GM11168 (cell line): ENCODE measurements at regions not wholly inside any gene's neighbourhood (a gene's known extent, or its start where the extent isn't known, plus 50 kb on each side); places are given as distances from the start of the nearest gene placed in this dataset.

Source experiments
- in situ Hi-C: fragments of 300-500 bp; cut with MboI; formaldehyde crosslinking; loops from one replicate; pipeline ENCODE4 v1.12.0; 2022; ENCODE audit warnings: low sequenced_read_pairs; ENCODE audit not compliant: unreplicated experiment

DNA sequence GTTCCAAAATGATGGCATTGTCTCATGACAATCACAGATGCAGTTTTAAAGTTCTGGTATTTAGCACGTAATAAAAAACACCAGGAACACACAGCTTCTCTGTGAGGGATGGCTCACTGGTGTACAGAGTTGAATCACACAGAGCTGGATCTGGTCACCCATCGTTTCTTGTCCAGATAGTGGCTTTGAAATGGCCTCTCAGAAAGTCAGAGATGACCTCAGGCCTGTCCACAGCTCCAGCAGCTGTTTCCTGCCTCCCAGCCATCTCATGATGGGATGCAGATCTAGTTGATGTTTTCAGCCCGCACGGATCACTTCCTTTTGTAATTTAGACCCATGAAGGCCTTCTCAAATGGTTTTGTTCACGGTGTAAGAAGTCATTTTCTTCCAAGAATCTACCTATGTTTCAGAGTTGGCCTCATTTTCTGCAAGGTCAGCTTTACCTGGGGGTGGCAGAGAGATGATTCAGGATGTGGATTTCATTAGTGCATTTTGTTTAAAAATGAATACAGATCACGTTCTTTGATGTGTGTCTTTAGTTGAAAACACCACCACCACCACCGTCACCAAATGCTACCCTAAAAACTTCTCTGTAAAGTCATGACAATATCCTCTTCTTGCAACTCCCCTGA is 166.2 kb downstream of the SNX10 start:
- in situ Hi-C loops: no loop called here

DNA sequence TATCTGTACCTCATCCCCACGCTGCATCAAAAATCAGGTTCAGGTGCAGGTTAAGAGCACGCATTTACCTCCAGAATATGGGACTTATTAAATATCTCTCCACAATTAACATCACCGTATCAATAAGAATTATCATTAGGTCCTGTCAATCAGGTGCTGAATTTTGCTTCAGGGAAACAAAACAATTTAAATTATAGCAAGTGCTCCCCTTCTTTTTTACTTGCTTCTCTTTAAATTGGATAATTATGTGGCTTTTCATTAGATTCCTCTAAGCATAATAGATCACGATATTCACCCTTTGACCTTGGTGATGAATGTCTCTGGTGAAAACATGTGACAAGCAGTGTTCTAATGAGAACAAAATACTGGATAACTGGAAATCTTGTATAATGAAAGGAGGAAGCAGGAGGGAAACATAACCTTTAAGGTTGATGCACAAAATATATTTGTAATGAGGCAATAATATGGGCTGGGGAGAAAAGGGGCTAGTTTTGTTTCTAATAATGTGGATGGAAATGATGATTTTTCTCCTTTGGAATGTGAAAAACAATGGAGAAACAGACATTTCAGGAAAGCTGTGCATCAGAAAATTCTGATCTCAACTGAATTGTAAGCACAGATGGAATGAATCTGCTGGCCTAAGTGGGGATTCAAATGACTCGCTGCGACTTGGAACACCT is 166.9 kb downstream of the SNX10 start:
- in situ Hi-C loops: no loop called here

DNA sequence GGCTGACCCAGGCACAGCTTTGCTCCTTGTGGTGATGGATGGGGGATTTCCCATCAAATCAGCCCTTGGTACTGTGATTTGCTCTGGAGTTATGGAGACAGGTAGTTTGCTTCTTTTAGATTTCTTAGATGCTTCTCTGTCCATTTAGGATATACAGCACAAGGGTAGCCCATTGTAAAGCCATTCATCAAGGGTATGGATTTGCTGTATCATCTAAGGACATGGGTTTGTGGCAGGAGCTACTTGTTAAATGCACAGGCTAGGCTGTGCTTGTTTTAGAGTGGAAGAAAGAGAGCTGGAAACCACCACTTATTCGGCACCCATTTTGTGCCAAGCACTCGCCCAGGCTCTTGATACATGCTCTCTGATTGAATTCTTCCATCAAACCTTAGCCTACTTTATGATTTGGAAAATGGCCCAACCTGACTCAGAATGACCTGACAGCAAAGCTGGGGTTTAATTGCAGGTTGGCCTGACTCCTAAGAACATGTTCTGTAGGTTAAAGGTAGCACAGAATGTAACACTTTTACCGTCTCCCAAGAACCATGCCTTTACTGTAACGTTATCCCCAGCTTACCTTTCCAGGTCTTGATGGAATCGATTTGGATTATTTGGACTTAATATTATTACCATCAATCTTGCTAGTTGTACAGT is 168.0 kb downstream of the SNX10 start:
- in situ Hi-C loops: no loop called here

DNA sequence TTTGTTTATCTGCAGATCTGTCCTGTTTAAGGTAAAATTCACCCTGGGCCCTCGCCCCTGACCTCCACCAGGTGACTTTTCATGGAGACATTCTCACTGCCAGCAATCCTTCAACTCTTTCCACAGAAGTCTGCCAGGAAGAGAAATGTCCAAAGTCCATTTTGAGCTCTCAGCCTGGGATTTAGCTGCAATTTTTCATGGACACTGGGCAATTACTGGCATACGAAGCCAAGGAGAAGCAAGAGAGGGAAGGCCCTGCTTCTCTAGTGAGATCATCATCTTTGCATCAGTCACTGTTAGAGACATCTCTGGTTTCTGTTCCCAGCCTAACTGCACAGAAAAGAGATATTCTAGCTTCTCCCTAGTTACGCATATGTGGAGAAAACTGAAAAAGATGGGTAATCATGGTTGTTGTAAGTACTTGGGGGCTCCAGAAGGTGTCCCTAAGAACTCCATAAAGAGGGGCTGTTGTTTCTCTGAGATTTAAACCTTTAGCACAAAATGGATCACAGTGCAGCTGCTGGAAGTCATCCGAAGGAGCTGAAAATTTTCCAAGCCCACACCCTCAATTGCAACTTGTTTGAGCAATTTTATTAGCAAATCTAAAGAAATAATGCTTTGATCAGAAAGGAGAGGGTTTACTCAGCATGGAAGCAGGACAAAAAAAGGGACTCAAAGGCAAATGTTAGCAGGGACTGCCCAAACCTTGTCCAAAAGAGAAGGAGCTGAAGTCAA is 168.9 kb downstream of the SNX10 start:
- in situ Hi-C loops: no loop called here

DNA sequence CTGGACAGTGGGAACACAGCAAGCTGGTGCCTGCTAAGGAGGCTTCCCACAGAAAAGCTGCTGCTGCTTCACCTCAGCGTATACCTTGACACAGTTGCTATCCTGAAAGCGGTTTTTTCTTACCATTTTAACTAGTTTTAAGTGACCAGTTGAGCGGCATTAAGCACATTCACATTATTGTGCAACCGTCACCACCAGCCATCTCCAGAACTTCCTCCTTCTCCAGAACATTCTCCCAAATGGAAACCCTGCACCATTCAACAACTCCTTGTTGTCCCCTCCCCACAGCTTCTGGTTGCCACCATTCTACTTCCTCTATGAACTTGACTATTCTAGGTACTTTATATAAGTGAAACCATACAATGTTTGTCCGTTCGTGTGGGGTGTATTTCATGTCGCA is 169.9 kb downstream of the SNX10 start:
- in situ Hi-C loops: no loop called here

DNA sequence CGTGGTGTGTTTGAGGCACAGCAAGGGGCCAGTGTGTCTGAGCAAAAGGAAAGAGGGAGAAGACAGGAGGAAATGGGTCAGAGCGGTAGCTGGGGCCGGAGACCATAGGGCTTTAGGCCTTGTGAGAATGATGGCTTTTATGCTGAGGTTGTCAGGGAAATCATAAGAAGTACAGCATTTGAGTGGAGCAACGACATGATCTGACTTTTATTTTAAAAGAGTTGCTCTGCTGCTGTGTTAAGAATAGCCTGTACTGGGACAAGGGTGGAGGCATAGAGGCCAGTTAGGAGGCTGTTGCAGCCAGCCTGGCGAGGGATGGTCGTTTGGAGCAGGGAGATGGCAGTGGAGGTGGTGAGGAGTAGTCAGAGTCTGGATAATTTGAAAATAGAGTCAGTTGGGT is 174.3 kb downstream of the SNX10 start:
- in situ Hi-C loops: no loop called here

DNA sequence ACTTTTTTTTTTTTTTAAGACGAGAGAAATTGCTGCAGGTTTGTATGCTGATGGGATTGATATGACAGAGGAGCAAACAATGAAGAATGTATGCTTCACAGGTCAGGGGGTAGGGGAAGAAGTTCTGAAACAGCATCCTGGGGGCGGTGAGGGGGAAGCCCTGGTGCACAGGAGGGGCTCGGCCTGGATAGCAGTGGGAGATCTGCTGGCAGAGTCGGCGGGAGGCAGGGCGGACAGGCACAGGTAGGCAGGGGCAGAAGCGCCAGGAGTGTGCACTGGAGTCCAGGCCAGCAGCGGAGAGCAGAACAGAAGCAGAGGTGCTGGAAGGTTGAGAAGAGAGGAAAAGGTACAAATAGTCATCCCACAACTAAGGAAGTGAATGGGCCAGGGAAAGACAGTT is 175.4 kb downstream of the SNX10 start:
- in situ Hi-C loops: no loop called here

DNA sequence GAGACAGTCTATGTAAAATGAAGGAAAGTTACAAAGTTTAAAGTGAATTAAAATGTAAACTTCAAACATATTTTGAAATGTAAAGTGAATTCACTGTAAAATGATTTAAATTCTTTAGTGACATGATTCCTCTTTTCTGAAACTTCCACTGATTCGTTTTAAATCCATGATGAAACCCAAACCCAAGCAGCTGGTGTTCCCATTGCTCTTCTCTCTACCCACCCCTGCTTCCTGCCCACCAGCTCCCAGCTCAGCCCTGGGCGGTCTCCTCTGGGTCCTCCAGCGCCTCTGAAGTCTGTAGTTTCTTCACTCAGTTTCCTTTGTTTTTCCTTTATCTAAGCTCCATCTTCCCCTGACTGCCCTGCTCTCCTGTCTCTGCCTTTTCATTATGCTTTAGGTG is 175.9 kb downstream of the SNX10 start:
- in situ Hi-C loops: no loop called here

DNA sequence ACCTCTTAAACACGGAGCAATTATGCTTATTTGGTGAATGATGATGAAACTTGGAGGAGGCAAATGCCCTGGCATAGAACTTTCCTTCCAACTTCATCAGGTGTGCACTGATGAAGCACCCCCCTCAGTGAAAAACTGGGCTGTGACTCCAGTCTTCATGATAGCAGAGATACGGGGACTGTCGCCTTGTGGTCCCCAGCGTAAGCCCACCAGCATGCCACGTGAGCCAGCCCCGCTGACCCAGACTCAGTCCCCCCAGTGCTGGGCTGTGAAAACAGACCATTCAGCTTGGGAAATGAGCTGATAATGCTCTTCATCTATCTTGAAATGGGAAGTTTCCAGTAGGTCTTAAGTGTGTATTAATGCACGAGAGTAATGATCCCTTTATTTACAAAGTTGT is 177.0 kb downstream of the SNX10 start:
- in situ Hi-C loops: no loop called here

DNA sequence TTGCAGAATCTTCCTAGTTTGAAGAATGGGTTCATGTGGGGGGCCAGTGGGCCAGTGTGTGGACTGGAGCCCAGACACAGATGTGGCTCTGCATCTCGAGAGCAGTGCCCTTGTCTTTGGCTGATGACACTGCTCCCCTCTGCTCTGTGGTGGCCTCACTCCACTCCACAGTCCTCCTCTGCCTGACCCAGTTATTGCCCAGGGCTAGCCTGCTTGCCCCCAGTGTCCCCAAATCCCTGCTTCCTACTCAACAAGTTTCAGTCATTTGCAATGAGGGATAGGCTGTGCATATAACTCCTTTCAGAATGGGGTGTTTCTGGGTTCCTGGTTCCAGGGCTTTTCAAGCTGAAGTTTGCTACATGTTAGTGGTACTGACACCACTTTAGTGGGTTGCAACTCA is 177.5 kb downstream of the SNX10 start:
- in situ Hi-C loops: no loop called here

DNA sequence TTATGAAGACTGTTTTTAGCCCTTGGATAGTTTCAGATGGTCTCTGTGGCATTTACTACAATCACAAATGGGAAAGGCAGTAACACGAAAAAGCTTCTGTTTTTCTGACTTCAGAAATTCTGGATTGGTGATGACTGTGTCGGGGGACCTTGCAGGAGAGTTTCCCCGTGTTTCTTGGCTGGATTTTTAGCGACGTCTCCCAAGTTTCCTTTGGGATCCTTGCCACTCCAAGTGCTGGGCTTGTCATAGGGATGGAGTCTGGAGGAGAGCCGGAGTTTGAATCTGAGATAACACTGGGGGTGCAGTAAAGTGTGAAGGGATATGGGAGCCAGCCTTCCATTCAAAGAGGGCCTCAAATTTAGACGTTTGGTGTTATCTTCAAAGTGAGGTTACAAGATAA is 179.0 kb downstream of the SNX10 start:
- in situ Hi-C loops: no loop called here

DNA sequence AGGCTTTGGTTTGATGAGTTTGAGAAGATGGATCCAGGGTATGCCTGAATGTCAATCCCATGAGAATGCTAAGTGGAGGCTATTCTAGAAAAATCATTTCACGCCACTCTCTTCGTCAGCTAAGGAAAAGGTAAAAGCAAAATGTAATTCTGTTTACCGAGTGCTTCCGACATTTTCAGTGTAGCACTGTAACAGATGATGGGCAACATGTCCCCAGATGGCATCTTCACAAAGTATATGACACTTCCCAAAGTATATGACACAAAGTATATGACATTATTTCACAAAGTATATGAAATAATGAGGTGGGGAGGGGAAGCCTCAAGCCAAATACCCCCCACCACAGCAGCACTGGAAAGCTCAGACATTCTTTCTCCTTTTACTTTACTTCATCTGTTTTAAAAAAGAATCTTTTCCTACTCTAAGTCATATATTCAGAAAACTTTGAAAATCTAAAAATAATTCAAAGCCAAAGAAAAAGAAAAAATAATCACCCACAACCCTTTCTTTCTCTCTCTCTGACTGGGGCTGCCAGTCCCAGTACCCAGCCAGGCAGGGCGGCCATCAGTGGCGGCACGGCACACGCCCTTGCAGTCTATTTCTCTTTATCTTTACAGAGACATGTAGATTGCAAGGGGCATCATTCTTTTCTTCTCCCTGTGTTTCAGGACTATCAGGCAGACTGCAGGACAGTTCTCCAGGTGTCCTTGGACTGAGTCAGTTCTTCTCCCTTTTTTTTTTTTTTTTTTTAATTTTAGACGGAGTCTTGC is 179.8 kb downstream of the SNX10 start:
- in situ Hi-C loops: no loop called here

DNA sequence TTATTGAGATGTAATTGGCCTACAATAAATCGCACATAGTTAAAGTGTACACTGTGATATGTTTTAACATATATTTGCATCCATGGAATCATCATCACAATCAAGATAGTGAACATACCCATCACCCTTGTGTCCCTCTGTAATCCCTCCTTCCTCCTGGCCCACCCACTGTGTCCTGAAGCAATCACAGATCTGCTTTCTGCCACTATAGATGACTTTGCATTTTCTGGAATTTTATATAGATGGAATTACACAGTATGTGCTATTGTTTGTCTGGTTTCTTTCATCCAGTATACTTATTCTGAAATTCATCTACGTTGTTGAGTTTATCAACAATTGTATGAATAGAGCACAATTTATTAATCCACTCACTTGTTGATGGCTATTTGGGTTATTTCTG is 181.3 kb downstream of the SNX10 start:
- in situ Hi-C loops: no loop called here

DNA sequence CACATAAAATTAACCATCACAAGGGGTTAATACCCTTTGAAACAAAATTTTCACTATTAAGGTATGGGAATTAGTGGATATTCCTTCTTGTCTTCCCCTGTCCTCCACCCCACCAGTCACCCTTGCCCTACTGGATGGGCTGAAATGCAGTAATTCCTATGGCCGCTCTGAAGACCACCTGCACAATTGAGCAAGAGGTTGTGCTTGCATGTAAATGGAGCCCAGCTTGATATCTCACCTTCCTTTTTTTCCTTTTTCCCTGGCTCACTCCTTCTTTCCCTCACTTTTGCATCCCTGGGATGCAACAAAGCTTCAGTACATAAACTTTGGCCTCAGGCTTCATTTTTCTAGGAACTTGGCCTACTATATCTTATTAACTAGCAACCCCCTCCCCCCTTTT is 184.6 kb downstream of the SNX10 start:
- in situ Hi-C loops: no loop called here

DNA sequence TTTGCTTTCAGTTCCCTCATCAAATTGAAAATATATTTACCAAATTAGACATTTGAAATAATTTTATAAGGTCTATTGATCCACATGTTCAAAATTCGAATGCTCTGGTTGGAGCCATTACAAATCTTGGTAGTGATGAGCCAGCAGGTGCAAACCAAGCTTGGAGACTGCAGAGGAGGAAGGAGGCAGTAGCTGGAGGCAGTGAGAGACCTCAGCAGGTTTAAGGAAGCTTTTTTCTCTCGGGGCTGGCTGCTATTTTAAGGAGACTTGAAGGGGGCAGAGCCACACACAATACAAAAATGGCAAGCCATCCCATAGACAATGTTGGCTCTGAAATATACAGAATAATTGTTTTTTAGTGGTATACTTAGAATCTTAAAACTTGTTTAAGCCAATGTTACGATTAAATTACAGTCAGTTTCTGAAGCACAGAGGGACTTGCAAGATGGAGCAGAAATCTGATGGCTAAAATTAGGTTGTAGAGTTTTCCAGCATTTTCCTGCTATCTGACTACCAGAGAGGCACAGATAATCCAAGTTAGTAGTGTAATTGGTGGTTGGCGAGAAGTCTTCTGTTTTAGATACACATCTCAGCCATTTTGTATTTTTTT is 185.8 kb downstream of the SNX10 start:
- in situ Hi-C loops: no loop called here

DNA sequence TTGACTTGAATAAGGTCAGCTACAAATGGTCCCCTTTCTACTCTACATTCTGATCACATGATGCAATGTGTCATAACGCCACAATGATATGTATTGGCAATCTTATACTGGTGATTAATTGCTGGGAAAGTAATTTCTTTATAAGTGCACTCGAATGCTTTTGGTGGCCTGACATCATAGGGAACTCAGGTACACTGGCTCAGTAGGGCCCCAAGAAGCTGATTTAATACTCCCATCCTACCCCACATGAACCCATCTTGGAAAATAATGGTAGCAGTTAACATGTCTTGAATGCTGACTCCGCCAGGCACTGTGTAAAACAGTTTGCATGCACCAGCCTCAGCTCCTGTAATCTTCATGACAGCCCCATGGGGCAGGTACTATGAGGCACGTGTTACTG is 186.9 kb downstream of the SNX10 start:
- in situ Hi-C loops: no loop called here

DNA sequence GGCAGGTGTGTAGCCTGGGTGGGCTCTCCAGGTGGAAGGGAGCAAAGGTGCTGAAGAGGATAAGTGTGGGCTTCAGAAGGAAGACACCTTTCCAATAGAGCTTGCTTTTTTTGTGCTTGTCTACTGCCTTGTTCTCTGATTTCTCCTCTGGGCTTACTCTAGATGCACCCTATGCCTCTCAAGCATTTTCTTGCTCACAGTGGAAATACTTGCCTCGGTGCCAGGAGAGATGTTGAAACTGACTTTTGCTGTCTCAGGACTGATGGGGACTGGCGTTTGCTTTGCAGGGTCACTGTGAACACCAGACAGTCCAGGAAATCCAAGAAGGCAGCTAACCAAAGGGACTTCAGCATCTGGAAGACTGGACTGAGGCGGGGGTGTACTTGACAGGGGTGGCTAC is 187.9 kb downstream of the SNX10 start:
- in situ Hi-C loops: no loop called here

DNA sequence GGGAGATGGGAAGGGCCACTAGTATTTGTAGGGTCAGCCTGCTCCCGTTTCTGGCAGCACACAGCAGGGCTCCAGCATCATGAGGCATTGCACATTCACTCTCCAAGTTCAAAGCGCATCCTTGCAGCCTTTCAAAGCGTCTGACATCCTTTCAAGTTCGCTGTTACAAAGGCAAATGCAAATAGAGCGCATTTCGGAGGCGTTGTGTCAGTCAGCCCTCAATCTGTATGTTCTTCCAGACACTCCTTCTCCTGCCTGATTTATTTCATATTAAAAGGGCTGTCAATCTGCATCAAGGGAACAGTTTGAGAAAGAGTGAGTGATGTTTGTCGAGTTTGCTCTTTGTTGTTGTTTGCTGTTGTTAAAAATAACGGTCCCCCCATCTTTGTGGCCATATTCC is 188.5 kb downstream of the SNX10 start:
- in situ Hi-C loops: no loop called here

DNA sequence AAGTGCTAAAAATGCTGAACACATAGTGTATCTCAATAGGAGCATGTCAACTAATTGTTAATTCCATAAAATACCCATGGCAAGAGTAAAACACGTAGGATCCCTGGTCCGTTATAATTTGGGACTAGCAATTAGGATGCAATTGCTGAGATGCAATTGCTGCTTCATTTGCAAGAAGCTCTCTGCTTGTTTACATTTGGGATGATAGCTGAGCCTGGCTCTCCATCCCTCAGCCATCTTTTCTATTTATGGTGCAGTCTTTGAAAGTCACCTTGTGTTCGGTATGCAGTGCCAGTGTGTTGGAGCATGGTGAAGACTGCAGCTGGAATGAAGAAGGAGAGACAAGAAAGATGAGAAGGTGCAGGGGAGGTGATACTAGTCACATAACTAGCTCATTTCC is 191.3 kb downstream of the SNX10 start:
- in situ Hi-C loops: no loop called here

DNA sequence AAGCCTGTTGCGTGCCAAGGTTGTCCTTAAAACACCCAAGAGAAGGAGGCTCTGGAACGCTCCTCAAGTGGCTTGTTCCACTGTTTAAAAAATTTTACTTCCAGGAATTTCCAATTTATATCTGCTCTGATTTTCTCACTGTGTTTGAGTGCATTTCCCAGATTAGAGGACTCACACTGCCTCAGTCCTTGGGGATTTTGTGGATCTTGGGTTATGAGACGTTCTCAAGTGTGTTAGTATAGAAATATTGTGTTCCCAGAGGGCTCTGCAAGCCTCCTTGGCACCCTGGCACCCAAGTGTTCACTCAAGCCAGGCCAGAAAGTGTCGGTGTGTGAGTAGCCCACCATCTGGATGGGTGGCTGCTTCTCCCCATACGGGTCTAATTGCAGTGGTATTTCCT is 192.2 kb downstream of the SNX10 start:
- in situ Hi-C loops: no loop called here
